SJSA1 (cell line): ENCODE measurements at regions not wholly inside any gene's neighbourhood (a gene's known extent, or its start where the extent isn't known, plus 50 kb on each side); places are given as distances from the start of the nearest gene placed in this dataset.
"Not testable (repeated sequence)": the region's sequence is repeated elsewhere in the genome, so short reads cannot be mapped to it uniquely, and the experiment has no call there.

Experiments used
- DNase-seq, 2 experiments: peaks; one replicate each; pipeline ENCODE4 v3.0.0-alpha.2; 2015 to 2020; ENCODE audit warnings: low spot score in 2 of 2, low read depth in 1 of 2
- H3K27ac ChIP-seq: fragments of 250-450 bp; sonication (Bioruptor Pico); 2 replicates; pipeline ENCODE4 v1.5.1; 2020; ENCODE audit warnings: mild to moderate bottlenecking, moderate library complexity
- H3K27me3 ChIP-seq: fragments of 250-450 bp; sonication (Bioruptor Pico); replicated peaks from 2 replicates; pipeline ENCODE4 v1.5.1; 2020; ENCODE audit warnings: mild to moderate bottlenecking, moderate library complexity
- H3K36me3 ChIP-seq: fragments of 250-450 bp; sonication (Bioruptor Pico); 2 replicates; pipeline ENCODE4 v1.5.1; 2020; ENCODE audit warnings: mild to moderate bottlenecking
- H3K4me1 ChIP-seq: fragments of 250-450 bp; sonication (Bioruptor Pico); replicated peaks from 2 replicates; pipeline ENCODE4 v1.6.1; 2021; ENCODE audit warnings: mild to moderate bottlenecking
- H3K4me3 ChIP-seq: fragments of 250-450 bp; sonication (Bioruptor Pico); 2 replicates; pipeline ENCODE4 v1.5.1; 2020; ENCODE audit warnings: mild to moderate bottlenecking
- H3K9me3 ChIP-seq: fragments of 250-450 bp; sonication (Bioruptor Pico); replicated peaks from 2 replicates; pipeline ENCODE4 v1.5.1; 2020; ENCODE audit warnings: mild to moderate bottlenecking

GRCh38 chr21:28563933-28564332 lies 428.7 kb downstream of the LTN1 start:
- not testable (repeated sequence) for H3K9me3 ChIP-seq, H3K27ac ChIP-seq

GRCh38 chr21:28561772-28562171 lies 430.9 kb downstream of the LTN1 start:
- no peak for DNase-seq
- H3K36me3 ChIP-seq, result no peaks in the 10 kb centered on the region
- no peaks in the 10 kb centered on the region for H3K27me3 ChIP-seq
- no peak overlapping the region for H3K27ac ChIP-seq
- H3K9me3 ChIP-seq, result no peaks in the 10 kb centered on the region
- no peaks in the 10 kb centered on the region for H3K4me1 ChIP-seq
- no peak overlapping the region for H3K4me3 ChIP-seq

More at GRCh38 chr21:28563933-28564332, 428.7 kb downstream of the LTN1 start:
- H3K4me1 ChIP-seq, H3K36me3 ChIP-seq, DNase-seq, H3K4me3 ChIP-seq, H3K27me3 ChIP-seq: not testable (repeated sequence)

GRCh38 chr21:28554660-28555475 lies 437.8 kb downstream of the LTN1 start:
- Histone ChIP-seq H3K27me3 (no peaks in the 10 kb centered on the region), H3K4me3 (no peak overlapping the region), H3K27ac (no peak overlapping the region), H3K36me3 (no peaks in the 10 kb centered on the region), H3K4me1 (peaks cover 11% of the 10 kb centered on the region), H3K9me3 (no peaks in the 10 kb centered on the region)
- DNase-seq, result peak; percentile 38 to 46

GRCh38 chr21:28550057-28550825 lies 442.4 kb downstream of the LTN1 start:
- no peaks in the 10 kb centered on the region for H3K27me3 ChIP-seq
- H3K9me3 ChIP-seq, result no peaks in the 10 kb centered on the region
- H3K4me3 ChIP-seq, result no peak overlapping the region
- DNase-seq, result no peak
- no peaks in the 10 kb centered on the region for H3K36me3 ChIP-seq
- no peak overlapping the region for H3K27ac ChIP-seq
- peaks cover 9% of the 10 kb centered on the region for H3K4me1 ChIP-seq

- H3K9me3 ChIP-seq, result no peaks in the 10 kb centered on the region
- no peaks in the 10 kb centered on the region for H3K36me3 ChIP-seq
- H3K27me3 ChIP-seq, result no peaks in the 10 kb centered on the region
- H3K27ac ChIP-seq, result no peak overlapping the region
- no peak for DNase-seq
- H3K4me3 ChIP-seq, result no peak overlapping the region
- H3K4me1 ChIP-seq, result no peaks in the 10 kb centered on the region
These were observed 444.4 kb downstream of the LTN1 start for GRCh38 chr21:28548291-28548690.

GRCh38 chr21:28547766-28548165 lies 444.9 kb downstream of the LTN1 start:
- Histone ChIP-seq H3K27ac (no peak overlapping the region), H3K9me3 (no peaks in the 10 kb centered on the region), H3K4me1 (no peaks in the 10 kb centered on the region), H3K4me3 (no peak overlapping the region), H3K36me3 (no peaks in the 10 kb centered on the region), H3K27me3 (no peaks in the 10 kb centered on the region)
- DNase-seq, result no peak

- H3K4me3 ChIP-seq, result no peak overlapping the region
- H3K9me3 ChIP-seq, result no peaks in the 10 kb centered on the region
- H3K27me3 ChIP-seq, result no peaks in the 10 kb centered on the region
- H3K4me1 ChIP-seq, result peaks cover 14% of the 10 kb centered on the region
- no peak for DNase-seq
- H3K36me3 ChIP-seq, result no peaks in the 10 kb centered on the region
- H3K27ac ChIP-seq, result no peak overlapping the region
These were observed 448.7 kb downstream of the LTN1 start for GRCh38 chr21:28543975-28544374.

GRCh38 chr21:28541371-28542112 lies 451.1 kb downstream of the LTN1 start:
- H3K27ac ChIP-seq, result no peak overlapping the region
- H3K36me3 ChIP-seq, result no peaks in the 10 kb centered on the region
- H3K4me1 ChIP-seq, result peaks cover 21% of the 10 kb centered on the region
- no peaks in the 10 kb centered on the region for H3K9me3 ChIP-seq
- H3K27me3 ChIP-seq, result no peaks in the 10 kb centered on the region
- H3K4me3 ChIP-seq, result no peak overlapping the region
- no peak for DNase-seq

GRCh38 chr21:28540514-28540913 lies 452.2 kb downstream of the LTN1 start:
- no peak overlapping the region for H3K27ac ChIP-seq
- no peaks in the 10 kb centered on the region for H3K27me3 ChIP-seq
- no peak for DNase-seq
- no peak overlapping the region for H3K4me3 ChIP-seq
- H3K9me3 ChIP-seq, result no peaks in the 10 kb centered on the region
- no peaks in the 10 kb centered on the region for H3K36me3 ChIP-seq
- H3K4me1 ChIP-seq, result peaks cover 21% of the 10 kb centered on the region

GRCh38 chr21:28539623-28539988 lies 453.1 kb downstream of the LTN1 start:
- no peak for DNase-seq
- no peak overlapping the region for H3K4me3 ChIP-seq
- no peaks in the 10 kb centered on the region for H3K36me3 ChIP-seq
- peak overlapping the region; percentile 22; the same call in 1 of the 2 replicates for H3K27ac ChIP-seq
- peaks cover 21% of the 10 kb centered on the region for H3K4me1 ChIP-seq
- H3K9me3 ChIP-seq, result no peaks in the 10 kb centered on the region
- no peaks in the 10 kb centered on the region for H3K27me3 ChIP-seq

GRCh38 chr21:28538987-28539622 lies 453.6 kb downstream of the LTN1 start:
- Histone ChIP-seq H3K4me3 (no peak overlapping the region), H3K36me3 (no peaks in the 10 kb centered on the region), H3K27ac (peak overlapping the region; percentile 22; the same call in 1 of the 2 replicates), H3K27me3 (no peaks in the 10 kb centered on the region), H3K9me3 (no peaks in the 10 kb centered on the region), H3K4me1 (peaks cover 21% of the 10 kb centered on the region)
- DNase-seq, result peak in 1 of 2 experiments; percentile 36

GRCh38 chr21:28537371-28538079 lies 455.2 kb downstream of the LTN1 start:
- H3K4me3 ChIP-seq, result no peak overlapping the region
- peak in 1 of 2 experiments; percentile 19 for DNase-seq
- no peaks in the 10 kb centered on the region for H3K36me3 ChIP-seq
- H3K9me3 ChIP-seq, result no peaks in the 10 kb centered on the region
- H3K4me1 ChIP-seq, result peaks cover 21% of the 10 kb centered on the region
- no peaks in the 10 kb centered on the region for H3K27me3 ChIP-seq
- H3K27ac ChIP-seq, result 0 out of 2 replicates have a peak overlapping the region, but pooled peaks have one; percentile 9

GRCh38 chr21:28532446-28532845 lies 460.2 kb downstream of the LTN1 start:
- DNase-seq, result no peak
- Histone ChIP-seq H3K9me3 (no peaks in the 10 kb centered on the region), H3K27ac (no peak overlapping the region), H3K27me3 (no peaks in the 10 kb centered on the region), H3K4me3 (no peak overlapping the region), H3K36me3 (no peaks in the 10 kb centered on the region), H3K4me1 (no peaks in the 10 kb centered on the region)
